ENCODE measurements at regions not wholly inside any gene's neighbourhood (a gene's known extent, or its start where the extent isn't known, plus 50 kb on each side); places are given as distances from the start of the nearest gene placed in this dataset.
A peak's percentile ranks its signal among the peaks of the same experiment; 100 is the strongest.

GRCh38 chr14:85421186-85421877 lies 108.6 kb upstream of the FLRT2 start:
- TF ChIP-seq CTCF (IDR thresholded peaks at IDR 0.05), result no peak
- Histone ChIP-seq H3K4me2 (ENCODE audit: low read length) (no peak overlapping the region), H3K36me3 (ENCODE audit: control insufficient read depth, insufficient read depth, low read length) (no peaks in the 10 kb centered on the region), H2AFZ (no peak overlapping the region), H3K9me3 (ENCODE audit: control insufficient read depth, low read length) (no peaks in the 10 kb centered on the region), H3K9ac (no peak overlapping the region), H3K27me3 (ENCODE audit: control insufficient read depth, insufficient read depth, low read length) (no peaks in the 10 kb centered on the region), H3K4me3 (ENCODE audit: low read depth, low read length) (no peak overlapping the region), H3K79me2 (no peaks in the 10 kb centered on the region), H3K27ac (no peak overlapping the region), H3K4me1 (no peaks in the 10 kb centered on the region)

GRCh38 chr14:85423889-85424288 lies 106.1 kb upstream of the FLRT2 start:
- no peaks in the 10 kb centered on the region for H3K36me3 ChIP-seq (ENCODE audit: control insufficient read depth, insufficient read depth, low read length)
- H2AFZ ChIP-seq, result no peak overlapping the region
- H3K4me2 ChIP-seq (ENCODE audit: low read length), result no peak overlapping the region
- H3K27ac ChIP-seq, result no peak overlapping the region
- no peak for TF ChIP-seq CTCF (IDR thresholded peaks at IDR 0.05)
- H3K27me3 ChIP-seq (ENCODE audit: control insufficient read depth, insufficient read depth, low read length), result no peaks in the 10 kb centered on the region
- no peak overlapping the region for H3K9ac ChIP-seq
- no peak overlapping the region for H3K4me3 ChIP-seq (ENCODE audit: low read depth, low read length)
- no peaks in the 10 kb centered on the region for H3K9me3 ChIP-seq (ENCODE audit: control insufficient read depth, low read length)
- H3K79me2 ChIP-seq, result no peaks in the 10 kb centered on the region
- H3K4me1 ChIP-seq, result no peaks in the 10 kb centered on the region

GRCh38 chr14:85425507-85425906 lies 104.4 kb upstream of the FLRT2 start:
- peak overlapping the region; percentile 13 for H3K4me2 ChIP-seq (ENCODE audit: low read length)
- no peaks in the 10 kb centered on the region for H3K9me3 ChIP-seq (ENCODE audit: control insufficient read depth, low read length)
- H2AFZ ChIP-seq, result no peak overlapping the region
- H3K9ac ChIP-seq, result no peak overlapping the region
- H3K4me1 ChIP-seq, result no peaks in the 10 kb centered on the region
- H3K27ac ChIP-seq, result no peak overlapping the region
- TF ChIP-seq CTCF (IDR thresholded peaks at IDR 0.05), result no peak
- H3K36me3 ChIP-seq (ENCODE audit: control insufficient read depth, insufficient read depth, low read length), result no peaks in the 10 kb centered on the region
- H3K27me3 ChIP-seq (ENCODE audit: control insufficient read depth, insufficient read depth, low read length), result no peaks in the 10 kb centered on the region
- H3K4me3 ChIP-seq (ENCODE audit: low read depth, low read length), result peak overlapping the region; percentile 11
- no peaks in the 10 kb centered on the region for H3K79me2 ChIP-seq

GRCh38 chr14:85426068-85426935 lies 103.6 kb upstream of the FLRT2 start:
- Histone ChIP-seq H3K79me2 (no peaks in the 10 kb centered on the region), H3K4me2 (ENCODE audit: low read length) (no peak overlapping the region), H3K9ac (no peak overlapping the region), H3K4me3 (ENCODE audit: low read depth, low read length) (no peak overlapping the region), H3K27ac (no peak overlapping the region), H3K4me1 (no peaks in the 10 kb centered on the region), H3K36me3 (ENCODE audit: control insufficient read depth, insufficient read depth, low read length) (no peaks in the 10 kb centered on the region), H3K9me3 (ENCODE audit: control insufficient read depth, low read length) (no peaks in the 10 kb centered on the region), H2AFZ (no peak overlapping the region), H3K27me3 (ENCODE audit: control insufficient read depth, insufficient read depth, low read length) (no peaks in the 10 kb centered on the region)
- TF ChIP-seq CTCF (IDR thresholded peaks at IDR 0.05), result no peak
